Psoas muscle (tissue), 7 donors: ENCODE measurements at regions not wholly inside any gene's neighbourhood (a gene's known extent, or its start where the extent isn't known, plus 50 kb on each side); places are given as distances from the start of the nearest gene placed in this dataset.

Experiments
- ATAC-seq, 4 donors: fragments of 200-7000 bp; cut with Tn5 transposase; one replicate each; pipeline ENCODE4 v1.9.1; 2020; ENCODE audit warnings: moderate library complexity in 3 of 4, mild to moderate bottlenecking in 2 of 4
- DNase-seq, 2 donors: peaks; one replicate each; pipeline ENCODE4 v3.0.0-alpha.2; 2020
- H3K27ac ChIP-seq: fragments of 200-600 bp; one replicate; pipeline ENCODE4 v1.8.0; 2022
- H3K27me3 ChIP-seq, 3 donors: fragments of 200-600 bp in 1 of 3; one replicate each; pipeline versions ENCODE4 v1.6.1 to v1.8.0; 2013 to 2022; ENCODE audit warnings: low read length in 2 of 3, mild to moderate bottlenecking in 2 of 3, moderate library complexity in 1 of 3; ENCODE audit not compliant: insufficient read depth in 3 of 3
- H3K36me3 ChIP-seq, 2 donors: fragments of 200-600 bp in 1 of 2; one replicate each; pipeline versions ENCODE4 v1.6.1 to v1.8.0; 2013 to 2022; ENCODE audit warnings: low read depth in 1 of 2, mild to moderate bottlenecking in 1 of 2, moderate library complexity in 1 of 2; ENCODE audit not compliant: insufficient read depth in 1 of 2
- H3K4me1 ChIP-seq: fragments of 200-600 bp; one replicate; pipeline ENCODE4 v1.8.0; 2022
- H3K4me3 ChIP-seq: fragments of 200-600 bp; one replicate; pipeline ENCODE4 v1.8.0; 2022; ENCODE audit warnings: mild to moderate bottlenecking
- H3K9me3 ChIP-seq: fragments of 200-600 bp; one replicate; pipeline ENCODE4 v1.8.0; 2022
- CTCF ChIP-seq: fragments of 200-600 bp; IDR thresholded peaks from one replicate; pipeline ENCODE4 v1.8.0; 2022; ENCODE audit warnings: antibody characterized with exemption
- WGBS, 3 donors: extraction: QIAGEN DNeasy Blood & Tissue Kit; methylation state at CpG; one replicate each; pipeline versions ENCODE4 v1.1.6 to v1.1.7; 2013; 5-methylcytosine and 5-hydroxymethylcytosine counted together
- intact Hi-C, 2 donors: fragments of 100-400 bp; cut with DNase I; formaldehyde crosslinking; loops; one replicate each; pipeline versions ENCODE4 v1.11.0 to v1.14.2; 2022
- donor health status: healthy with polysubstance abuse.
- donor health status: DM: no; HTN: no; CAD: no; lungs with moderate emphysema.
- donor health status: Bipolar disorder and iron deficiency.
- donor health status: healthy.
- donor health status: DM: yes; HTN: yes; CAD: no.
- donor health status: DM: no; HTN: no; CAD: no.
- donor health status: DM: yes; HTN: yes; CAD: no.

DNA sequence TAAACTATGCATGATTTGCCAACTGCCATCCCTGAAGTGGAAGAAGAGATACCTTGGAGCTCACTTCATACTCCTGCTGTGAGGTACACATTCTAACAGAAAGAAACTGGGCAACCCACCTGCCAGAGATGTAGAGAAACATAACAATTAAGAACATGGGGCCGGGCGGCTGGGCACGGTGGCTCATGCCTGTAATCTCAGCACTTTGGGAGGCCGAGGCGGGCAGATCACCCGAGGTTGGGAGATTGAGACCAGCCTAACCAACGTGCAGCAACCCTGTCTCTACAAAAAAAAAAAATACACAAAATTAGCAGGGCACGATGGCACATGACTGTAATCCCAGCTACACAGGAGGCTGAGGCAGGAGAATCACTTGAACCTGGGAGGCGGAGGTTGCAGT lies 402.6 kb upstream of the ANKRD30A start:
- Histone ChIP-seq H3K4me3 (no peak overlapping the region), H3K9me3 (peaks cover 6% of the 10 kb centered on the region), H3K27me3 (no peaks in the 10 kb centered on the region), H3K27ac (no peak overlapping the region), H3K36me3 (no peaks in the 10 kb centered on the region), H3K4me1 (peaks cover 6% of the 10 kb centered on the region)
- intact Hi-C loops = no loop called here
- no peak for TF ChIP-seq CTCF
- no peak for ATAC-seq
- DNase-seq = no peak
- WGBS, 3 donors = 95 to 97% (median 97%) methylated on average over 9 of the region's 9 CpGs

GRCh38 chr10:36721871-36722270 lies 403.5 kb upstream of the ANKRD30A start:
- Histone ChIP-seq H3K4me3 (no peak overlapping the region), H3K27ac (no peak overlapping the region), H3K9me3 (peaks cover 6% of the 10 kb centered on the region), H3K4me1 (peaks cover 6% of the 10 kb centered on the region), H3K27me3 (no peaks in the 10 kb centered on the region), H3K36me3 (no peaks in the 10 kb centered on the region)
- intact Hi-C loops = no loop called here
- no peak for TF ChIP-seq CTCF
- ATAC-seq = no peak
- 43 to 56% (median 44%) methylated on average over 2 of the region's 2 CpGs for WGBS, 3 donors
- no peak for DNase-seq

DNA sequence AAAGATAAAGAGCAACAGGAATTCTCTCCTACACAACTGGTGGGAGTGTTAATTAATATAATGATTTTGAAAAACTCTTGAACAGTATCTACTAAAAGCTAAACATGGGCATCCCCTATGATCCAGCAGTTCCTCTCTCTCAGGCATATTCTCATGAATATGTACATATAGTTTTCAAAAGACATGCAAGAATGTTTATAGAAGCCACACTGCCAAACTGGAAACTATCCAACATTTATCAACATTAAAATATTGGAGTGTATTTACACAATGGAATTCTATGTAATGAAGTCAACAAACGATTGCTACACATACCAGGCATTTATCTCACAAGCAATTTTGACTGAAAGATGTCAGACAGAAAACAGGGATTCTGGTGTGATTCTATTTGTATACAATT lies 404.5 kb upstream of the ANKRD30A start:
- TF ChIP-seq CTCF = no peak
- Histone ChIP-seq H3K27me3 (no peaks in the 10 kb centered on the region), H3K4me1 (peaks cover 6% of the 10 kb centered on the region), H3K9me3 (peaks cover 6% of the 10 kb centered on the region), H3K36me3 (no peaks in the 10 kb centered on the region), H3K4me3 (no peak overlapping the region), H3K27ac (no peak overlapping the region)
- no peak for DNase-seq
- ATAC-seq = no peak
- WGBS, 3 donors = 40 to 43% (median 42%) methylated on average over 1 of the region's 1 CpG
- intact Hi-C loops = no loop called here

DNA sequence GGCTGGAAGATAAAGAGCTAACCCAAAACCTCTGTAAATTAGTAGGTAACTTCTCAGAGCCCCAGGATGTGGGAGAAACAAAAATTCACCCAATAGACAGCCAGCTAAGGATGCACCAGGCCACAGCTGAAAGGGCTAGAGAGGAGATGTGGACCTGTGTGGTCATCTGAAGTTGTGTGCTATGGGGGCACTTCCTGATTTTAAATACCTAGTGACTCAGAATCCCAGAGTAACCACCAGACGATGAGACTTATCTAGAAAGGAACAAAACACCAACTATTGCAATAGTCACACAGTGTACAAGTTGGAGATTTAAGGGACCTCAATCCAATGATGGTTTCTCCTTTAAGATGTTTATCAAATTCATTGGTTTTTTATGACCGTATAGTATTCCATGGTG lies 408.3 kb upstream of the ANKRD30A start:
- intact Hi-C loops = no loop called here
- WGBS, 3 donors = 87 to 91% (median 90%) methylated on average over 2 of the region's 2 CpGs
- Histone ChIP-seq H3K9me3 (peaks cover 6% of the 10 kb centered on the region), H3K4me3 (no peak overlapping the region), H3K27ac (no peak overlapping the region), H3K4me1 (no peaks in the 10 kb centered on the region), H3K27me3 (no peaks in the 10 kb centered on the region), H3K36me3 (no peaks in the 10 kb centered on the region)
- no peak for TF ChIP-seq CTCF
- DNase-seq = no peak
- no peak for ATAC-seq

GRCh38 chr10:36716291-36716690 lies 409.1 kb upstream of the ANKRD30A start:
- no peak for ATAC-seq
- intact Hi-C loops = no loop called here
- DNase-seq = no peak
- peaks cover 6% of the 10 kb centered on the region for H3K9me3 ChIP-seq
- no peaks in the 10 kb centered on the region for H3K36me3 ChIP-seq
- H3K27me3 ChIP-seq = no peaks in the 10 kb centered on the region
- WGBS, 3 donors = 88 to 93% (median 90%) methylated on average over 2 of the region's 2 CpGs
- no peak for TF ChIP-seq CTCF
- no peak overlapping the region for H3K4me3 ChIP-seq
- H3K27ac ChIP-seq = no peak overlapping the region
- H3K4me1 ChIP-seq = no peaks in the 10 kb centered on the region
